ENCODE measurements at regions not wholly inside any gene's neighbourhood (a gene's known extent, or its start where the extent isn't known, plus 50 kb on each side); places are given as distances from the start of the nearest gene placed in this dataset.

- no peaks in the 10 kb centered on the region for H3K9me3 ChIP-seq (ENCODE audit: control insufficient read depth, insufficient read depth, low read length)
- H3K36me3 ChIP-seq (ENCODE audit: control insufficient read depth, insufficient read depth, low read length) = no peaks in the 10 kb centered on the region
- H3K4me3 ChIP-seq (ENCODE audit: low read depth, low read length) = no peak overlapping the region
- H3K4me1 ChIP-seq (ENCODE audit: control insufficient read depth, insufficient read depth, low read length) = no peaks in the 10 kb centered on the region
- no peaks in the 10 kb centered on the region for H3K27me3 ChIP-seq (ENCODE audit: control insufficient read depth, insufficient read depth, low read length)
- no peak overlapping the region for H3K9ac ChIP-seq (ENCODE audit: low read depth, low read length)
Measured at GRCh38 chrX:5528057-5528456, 700.6 kb downstream of the NLGN4X start.

GRCh38 chrX:5526191-5526590 is 702.5 kb downstream of the NLGN4X start:
- Histone ChIP-seq H3K9me3 (ENCODE audit: control insufficient read depth, insufficient read depth, low read length) (no peaks in the 10 kb centered on the region), H3K4me3 (ENCODE audit: low read depth, low read length) (no peak overlapping the region), H3K4me1 (ENCODE audit: control insufficient read depth, insufficient read depth, low read length) (no peaks in the 10 kb centered on the region), H3K9ac (ENCODE audit: low read depth, low read length) (no peak overlapping the region), H3K36me3 (ENCODE audit: control insufficient read depth, insufficient read depth, low read length) (no peaks in the 10 kb centered on the region), H3K27me3 (ENCODE audit: control insufficient read depth, insufficient read depth, low read length) (no peaks in the 10 kb centered on the region)

- H3K27me3 ChIP-seq (ENCODE audit: control insufficient read depth, insufficient read depth, low read length) = no peaks in the 10 kb centered on the region
- no peak overlapping the region for H3K9ac ChIP-seq (ENCODE audit: low read depth, low read length)
- no peak overlapping the region for H3K4me3 ChIP-seq (ENCODE audit: low read depth, low read length)
- H3K4me1 ChIP-seq (ENCODE audit: control insufficient read depth, insufficient read depth, low read length) = no peaks in the 10 kb centered on the region
- no peaks in the 10 kb centered on the region for H3K9me3 ChIP-seq (ENCODE audit: control insufficient read depth, insufficient read depth, low read length)
- no peaks in the 10 kb centered on the region for H3K36me3 ChIP-seq (ENCODE audit: control insufficient read depth, insufficient read depth, low read length)
Measured at GRCh38 chrX:5490786-5491563, 737.7 kb downstream of the NLGN4X start.

GRCh38 chrX:5474282-5474681 is 754.4 kb downstream of the NLGN4X start:
- Histone ChIP-seq H3K9ac (ENCODE audit: low read depth, low read length) (no peak overlapping the region), H3K4me3 (ENCODE audit: low read depth, low read length) (no peak overlapping the region), H3K9me3 (ENCODE audit: control insufficient read depth, insufficient read depth, low read length) (no peaks in the 10 kb centered on the region), H3K27me3 (ENCODE audit: control insufficient read depth, insufficient read depth, low read length) (no peaks in the 10 kb centered on the region), H3K36me3 (ENCODE audit: control insufficient read depth, insufficient read depth, low read length) (no peaks in the 10 kb centered on the region), H3K4me1 (ENCODE audit: control insufficient read depth, insufficient read depth, low read length) (no peaks in the 10 kb centered on the region)

GRCh38 chrX:5458300-5458842 is 770.3 kb downstream of the NLGN4X start:
- H3K27me3 ChIP-seq (ENCODE audit: control insufficient read depth, insufficient read depth, low read length) = no peaks in the 10 kb centered on the region
- no peak overlapping the region for H3K9ac ChIP-seq (ENCODE audit: low read depth, low read length)
- no peaks in the 10 kb centered on the region for H3K4me1 ChIP-seq (ENCODE audit: control insufficient read depth, insufficient read depth, low read length)
- H3K9me3 ChIP-seq (ENCODE audit: control insufficient read depth, insufficient read depth, low read length) = no peaks in the 10 kb centered on the region
- no peaks in the 10 kb centered on the region for H3K36me3 ChIP-seq (ENCODE audit: control insufficient read depth, insufficient read depth, low read length)
- no peak overlapping the region for H3K4me3 ChIP-seq (ENCODE audit: low read depth, low read length)

- Histone ChIP-seq H3K27me3 (ENCODE audit: control insufficient read depth, insufficient read depth, low read length) (no peaks in the 10 kb centered on the region), H3K9me3 (ENCODE audit: control insufficient read depth, insufficient read depth, low read length) (no peaks in the 10 kb centered on the region), H3K4me1 (ENCODE audit: control insufficient read depth, insufficient read depth, low read length) (no peaks in the 10 kb centered on the region), H3K4me3 (ENCODE audit: low read depth, low read length) (no peak overlapping the region), H3K36me3 (ENCODE audit: control insufficient read depth, insufficient read depth, low read length) (no peaks in the 10 kb centered on the region), H3K9ac (ENCODE audit: low read depth, low read length) (no peak overlapping the region)
Measured at GRCh38 chrX:5449323-5449722, 779.3 kb downstream of the NLGN4X start.

- Histone ChIP-seq H3K9ac (ENCODE audit: low read depth, low read length) (no peak overlapping the region), H3K4me3 (ENCODE audit: low read depth, low read length) (no peak overlapping the region), H3K4me1 (ENCODE audit: control insufficient read depth, insufficient read depth, low read length) (no peaks in the 10 kb centered on the region), H3K9me3 (ENCODE audit: control insufficient read depth, insufficient read depth, low read length) (peaks cover 3% of the 10 kb centered on the region), H3K36me3 (ENCODE audit: control insufficient read depth, insufficient read depth, low read length) (no peaks in the 10 kb centered on the region), H3K27me3 (ENCODE audit: control insufficient read depth, insufficient read depth, low read length) (no peaks in the 10 kb centered on the region)
Measured at GRCh38 chrX:5431823-5432222, 796.8 kb downstream of the NLGN4X start.

GRCh38 chrX:5425119-5425518 is 803.5 kb downstream of the NLGN4X start:
- H3K4me3 ChIP-seq (ENCODE audit: low read depth, low read length) = no peak overlapping the region
- H3K27me3 ChIP-seq (ENCODE audit: control insufficient read depth, insufficient read depth, low read length) = no peaks in the 10 kb centered on the region
- no peak overlapping the region for H3K9ac ChIP-seq (ENCODE audit: low read depth, low read length)
- H3K9me3 ChIP-seq (ENCODE audit: control insufficient read depth, insufficient read depth, low read length) = no peaks in the 10 kb centered on the region
- H3K36me3 ChIP-seq (ENCODE audit: control insufficient read depth, insufficient read depth, low read length) = no peaks in the 10 kb centered on the region
- H3K4me1 ChIP-seq (ENCODE audit: control insufficient read depth, insufficient read depth, low read length) = no peaks in the 10 kb centered on the region

- H3K27me3 ChIP-seq (ENCODE audit: control insufficient read depth, insufficient read depth, low read length) = no peaks in the 10 kb centered on the region
- H3K9ac ChIP-seq (ENCODE audit: low read depth, low read length) = no peak overlapping the region
- H3K4me1 ChIP-seq (ENCODE audit: control insufficient read depth, insufficient read depth, low read length) = no peaks in the 10 kb centered on the region
- no peak overlapping the region for H3K4me3 ChIP-seq (ENCODE audit: low read depth, low read length)
- no peaks in the 10 kb centered on the region for H3K36me3 ChIP-seq (ENCODE audit: control insufficient read depth, insufficient read depth, low read length)
- no peaks in the 10 kb centered on the region for H3K9me3 ChIP-seq (ENCODE audit: control insufficient read depth, insufficient read depth, low read length)
Measured at GRCh38 chrX:5417381-5417780, 811.3 kb downstream of the NLGN4X start.

- no peaks in the 10 kb centered on the region for H3K4me1 ChIP-seq (ENCODE audit: control insufficient read depth, insufficient read depth, low read length)
- no peaks in the 10 kb centered on the region for H3K27me3 ChIP-seq (ENCODE audit: control insufficient read depth, insufficient read depth, low read length)
- no peak overlapping the region for H3K4me3 ChIP-seq (ENCODE audit: low read depth, low read length)
- no peak overlapping the region for H3K9ac ChIP-seq (ENCODE audit: low read depth, low read length)
- no peaks in the 10 kb centered on the region for H3K36me3 ChIP-seq (ENCODE audit: control insufficient read depth, insufficient read depth, low read length)
- no peaks in the 10 kb centered on the region for H3K9me3 ChIP-seq (ENCODE audit: control insufficient read depth, insufficient read depth, low read length)
Measured at GRCh38 chrX:5415738-5416137, 812.9 kb downstream of the NLGN4X start.

GRCh38 chrX:5409106-5409505 is 819.6 kb downstream of the NLGN4X start:
- Histone ChIP-seq H3K4me1 (ENCODE audit: control insufficient read depth, insufficient read depth, low read length) (no peaks in the 10 kb centered on the region), H3K9me3 (ENCODE audit: control insufficient read depth, insufficient read depth, low read length) (no peaks in the 10 kb centered on the region), H3K4me3 (ENCODE audit: low read depth, low read length) (no peak overlapping the region), H3K9ac (ENCODE audit: low read depth, low read length) (no peak overlapping the region), H3K27me3 (ENCODE audit: control insufficient read depth, insufficient read depth, low read length) (no peaks in the 10 kb centered on the region), H3K36me3 (ENCODE audit: control insufficient read depth, insufficient read depth, low read length) (no peaks in the 10 kb centered on the region)

GRCh38 chrX:5402461-5402860 is 826.2 kb downstream of the NLGN4X start:
- Histone ChIP-seq H3K36me3 (ENCODE audit: control insufficient read depth, insufficient read depth, low read length) (no peaks in the 10 kb centered on the region), H3K9ac (ENCODE audit: low read depth, low read length) (no peak overlapping the region), H3K27me3 (ENCODE audit: control insufficient read depth, insufficient read depth, low read length) (no peaks in the 10 kb centered on the region), H3K9me3 (ENCODE audit: control insufficient read depth, insufficient read depth, low read length) (no peaks in the 10 kb centered on the region), H3K4me1 (ENCODE audit: control insufficient read depth, insufficient read depth, low read length) (no peaks in the 10 kb centered on the region), H3K4me3 (ENCODE audit: low read depth, low read length) (no peak overlapping the region)
